ENCODE measurements at regions not wholly inside any gene's neighbourhood (a gene's known extent, or its start where the extent isn't known, plus 50 kb on each side); places are given as distances from the start of the nearest gene placed in this dataset.

DNA sequence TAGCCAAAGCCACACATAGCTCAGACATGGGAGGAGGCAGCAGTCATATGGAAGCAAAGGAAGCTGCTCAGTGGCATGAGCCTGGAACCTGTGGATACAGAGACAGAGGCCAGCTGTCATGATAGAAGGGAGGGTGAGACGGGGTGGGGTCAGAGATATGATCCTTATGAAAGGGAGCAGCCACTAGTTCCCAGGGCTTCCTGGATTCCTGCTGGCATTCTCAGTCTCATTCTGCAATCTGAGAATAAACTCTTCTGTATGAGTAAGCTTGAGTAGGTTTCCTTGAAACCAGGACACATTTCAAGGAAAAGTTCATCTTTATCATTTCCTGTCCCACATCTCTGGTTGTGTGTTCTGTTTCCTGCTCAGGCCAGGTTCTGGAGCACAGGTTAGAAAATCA is 220.2 kb upstream of the SNX19 start:
- no peak for ATAC-seq

DNA sequence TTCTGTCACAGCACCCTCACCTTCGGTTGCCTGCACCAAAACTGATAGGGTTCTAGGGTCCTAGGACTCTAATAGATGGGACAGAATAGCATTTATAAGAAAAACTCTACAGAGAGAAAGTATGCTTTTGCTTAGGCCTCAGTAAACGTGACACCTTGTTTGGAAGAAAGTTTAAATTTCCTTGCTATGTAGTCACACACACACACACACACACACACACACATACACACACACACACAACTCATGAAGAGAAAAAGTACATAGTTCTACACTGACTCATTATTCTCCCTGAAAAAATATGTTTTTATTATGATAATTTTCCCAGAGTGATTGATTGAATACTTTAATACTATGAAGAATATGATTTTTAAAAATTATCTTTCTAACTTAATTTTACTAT is 220.8 kb upstream of the SNX19 start:
- 42% methylated on average over 2 of the region's 2 CpGs for WGBS (ENCODE audit: insufficient coverage, low coverage, low lambda C conversion rate, missing lambda C conversion rate)
- intact Hi-C loops (cut with DNase I), result no loop called here
- H3K27ac ChIP-seq, result no peak overlapping the region
- no peaks in the 10 kb centered on the region for H3K27me3 ChIP-seq
- no peaks in the 10 kb centered on the region for H3K9me3 ChIP-seq
- H3K4me3 ChIP-seq, result no peak overlapping the region
- H3K36me3 ChIP-seq, result no peaks in the 10 kb centered on the region
- DNase-seq, result no peak
- no peaks in the 10 kb centered on the region for H3K4me1 ChIP-seq
- ATAC-seq, result no peak
- TF ChIP-seq POLR2A (IDR thresholded peaks at IDR 0.05), result no peak
- TF ChIP-seq, protein P1, sequence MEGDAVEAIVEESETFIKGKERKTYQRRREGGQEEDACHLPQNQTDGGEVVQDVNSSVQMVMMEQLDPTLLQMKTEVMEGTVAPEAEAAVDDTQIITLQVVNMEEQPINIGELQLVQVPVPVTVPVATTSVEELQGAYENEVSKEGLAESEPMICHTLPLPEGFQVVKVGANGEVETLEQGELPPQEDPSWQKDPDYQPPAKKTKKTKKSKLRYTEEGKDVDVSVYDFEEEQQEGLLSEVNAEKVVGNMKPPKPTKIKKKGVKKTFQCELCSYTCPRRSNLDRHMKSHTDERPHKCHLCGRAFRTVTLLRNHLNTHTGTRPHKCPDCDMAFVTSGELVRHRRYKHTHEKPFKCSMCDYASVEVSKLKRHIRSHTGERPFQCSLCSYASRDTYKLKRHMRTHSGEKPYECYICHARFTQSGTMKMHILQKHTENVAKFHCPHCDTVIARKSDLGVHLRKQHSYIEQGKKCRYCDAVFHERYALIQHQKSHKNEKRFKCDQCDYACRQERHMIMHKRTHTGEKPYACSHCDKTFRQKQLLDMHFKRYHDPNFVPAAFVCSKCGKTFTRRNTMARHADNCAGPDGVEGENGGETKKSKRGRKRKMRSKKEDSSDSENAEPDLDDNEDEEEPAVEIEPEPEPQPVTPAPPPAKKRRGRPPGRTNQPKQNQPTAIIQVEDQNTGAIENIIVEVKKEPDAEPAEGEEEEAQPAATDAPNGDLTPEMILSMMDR (IDR thresholded peaks at IDR 0.05), result no peak

More for the DNA sequence above, 220.2 kb upstream of the SNX19 start:
- Histone ChIP-seq H3K4me3 (no peak overlapping the region), H3K27ac (no peak overlapping the region), H3K9me3 (no peaks in the 10 kb centered on the region), H3K27me3 (no peaks in the 10 kb centered on the region), H3K4me1 (no peaks in the 10 kb centered on the region), H3K36me3 (no peaks in the 10 kb centered on the region)
- intact Hi-C loops (cut with DNase I), result no loop called here
- TF ChIP-seq, protein P1 (IDR thresholded peaks at IDR 0.05), result no peak
- no peak for TF ChIP-seq POLR2A (IDR thresholded peaks at IDR 0.05)
- WGBS (ENCODE audit: insufficient coverage, low coverage, low lambda C conversion rate, missing lambda C conversion rate), result no CpG with 5 or more reads among the region's 1 CpG
- DNase-seq, result no peak

DNA sequence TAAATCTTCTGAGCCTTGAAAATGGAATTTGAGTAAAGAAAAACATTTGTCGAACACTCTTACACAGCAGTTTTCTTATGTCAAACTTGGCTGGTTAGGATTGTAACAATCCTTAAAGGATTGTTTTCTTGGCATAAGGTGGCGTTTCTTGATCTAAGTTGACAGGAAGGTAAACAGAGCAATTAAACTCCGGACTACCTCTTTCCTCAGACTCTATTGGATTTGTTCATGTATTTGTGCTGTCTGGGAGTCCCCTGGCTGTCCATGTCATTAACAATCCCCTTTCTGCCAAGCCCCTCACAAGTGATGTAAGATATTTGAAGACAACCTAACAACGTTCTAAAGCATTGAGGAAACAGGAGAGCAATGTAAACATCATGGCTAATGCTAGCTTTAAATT is 222.5 kb upstream of the SNX19 start:
- TF ChIP-seq POLR2A (IDR thresholded peaks at IDR 0.05), result no peak
- TF ChIP-seq, protein P1 (IDR thresholded peaks at IDR 0.05), result no peak
- H3K27me3 ChIP-seq, result no peaks in the 10 kb centered on the region
- intact Hi-C loops (cut with DNase I), result no loop called here
- H3K36me3 ChIP-seq, result no peaks in the 10 kb centered on the region
- no peak for DNase-seq
- no peaks in the 10 kb centered on the region for H3K4me1 ChIP-seq
- no peak overlapping the region for H3K4me3 ChIP-seq
- no peaks in the 10 kb centered on the region for H3K9me3 ChIP-seq
- ATAC-seq, result no peak
- WGBS (ENCODE audit: insufficient coverage, low coverage, low lambda C conversion rate, missing lambda C conversion rate), result 32% methylated on average over 4 of the region's 4 CpGs
- H3K27ac ChIP-seq, result no peak overlapping the region

DNA sequence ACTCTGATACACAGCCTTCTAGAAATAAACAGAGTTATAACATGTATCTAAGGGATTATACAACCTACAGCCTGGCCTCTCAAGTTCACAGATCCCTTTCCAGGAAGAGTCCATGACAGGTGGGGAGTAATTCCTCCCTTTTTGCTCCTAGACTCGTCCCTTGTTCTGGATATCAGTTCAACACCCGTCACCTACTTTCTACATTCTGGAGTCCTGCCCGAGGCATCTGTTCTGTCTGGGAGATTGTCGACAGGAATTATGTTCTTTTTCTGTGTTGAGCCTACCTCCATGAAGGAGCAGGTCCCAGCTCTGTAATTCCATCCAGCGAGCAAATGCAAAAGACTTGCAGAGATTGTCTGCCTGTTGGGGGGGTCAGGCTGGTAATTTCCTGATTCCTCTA is 224.6 kb upstream of the NTM start:
- no peaks in the 10 kb centered on the region for H3K36me3 ChIP-seq
- ATAC-seq (no peak), DNase-seq (no peak)
- no peaks in the 10 kb centered on the region for H3K27me3 ChIP-seq
- TF ChIP-seq, protein P1 (IDR thresholded peaks at IDR 0.05), result no peak
- TF ChIP-seq POLR2A (IDR thresholded peaks at IDR 0.05), result no peak
- 39% methylated on average over 5 of the region's 5 CpGs for WGBS (ENCODE audit: insufficient coverage, low coverage, low lambda C conversion rate, missing lambda C conversion rate)
- no peak overlapping the region for H3K27ac ChIP-seq
- no peaks in the 10 kb centered on the region for H3K9me3 ChIP-seq
- H3K4me1 ChIP-seq, result no peaks in the 10 kb centered on the region
- H3K4me3 ChIP-seq, result no peak overlapping the region
- intact Hi-C loops (cut with DNase I), result no loop called here

All from right lobe of liver (tissue), 6 donors.